HepG2 (cell line): ENCODE measurements at regions not wholly inside any gene's neighbourhood (a gene's known extent, or its start where the extent isn't known, plus 50 kb on each side); places are given as distances from the start of the nearest gene placed in this dataset.

ENCODE experiments used
- BCL6 ChIP-seq: IDR thresholded peaks from 2 replicates; pipeline ENCODE4 v1.6.1; 2016; ENCODE audit warnings: missing genetic modification reagents, missing compliant biosample characterization
- CTCF ChIP-seq: sonication (generic); formaldehyde crosslinking; IDR thresholded peaks from 2 replicates; pipeline ENCODE4 v1.5.0; 2020; ENCODE audit warnings: mild to moderate bottlenecking, missing genetic modification reagents, moderate library complexity
- ELK4 ChIP-seq: sonication (generic); formaldehyde crosslinking; IDR thresholded peaks from 2 replicates; pipeline ENCODE4 v1.9.0; 2021; ENCODE audit warnings: missing genetic modification reagents, borderline replicate concordance
- EP300 ChIP-seq, 3 experiments: sonication (generic) in 1 of 3; formaldehyde crosslinking in 1 of 3; IDR thresholded peaks; 2 replicates each; pipeline versions ENCODE4 v1.5.1 to v1.6.1; 2011 to 2020; ENCODE audit warnings: low read depth in 2 of 3, low read length in 2 of 3, borderline replicate concordance in 1 of 3, improper control_type of control experiment in 1 of 3, mild to moderate bottlenecking in 1 of 3, missing genetic modification reagents in 1 of 3, moderate library complexity in 1 of 3
- RXRA ChIP-seq: sonication (generic); formaldehyde crosslinking; IDR thresholded peaks from 2 replicates; pipeline ENCODE4 v1.5.1; 2020; ENCODE audit warnings: missing genetic modification reagents
- SUZ12 ChIP-seq: fragments of 150-350 bp; IDR thresholded peaks from 2 replicates; pipeline ENCODE4 v1.6.1; 2014; ENCODE audit warnings: low read depth, low read length
- TAF1 ChIP-seq: sonication (generic); formaldehyde crosslinking; IDR thresholded peaks from 2 replicates; pipeline ENCODE4 v1.4.0; 2020; ENCODE audit warnings: missing genetic modification reagents
- THAP9 ChIP-seq: sonication (generic); formaldehyde crosslinking; IDR thresholded peaks from 2 replicates; pipeline ENCODE4; 2020; ENCODE audit warnings: missing genetic modification reagents, mild to moderate bottlenecking, borderline replicate concordance
- TRIM24 ChIP-seq: sonication (generic); formaldehyde crosslinking; IDR thresholded peaks from 2 replicates; pipeline ENCODE4 v1.8.0; 2022; ENCODE audit warnings: mild to moderate bottlenecking, missing genetic modification reagents
- ZMYM2 ChIP-seq: sonication (generic); formaldehyde crosslinking; IDR thresholded peaks from 2 replicates; pipeline ENCODE4 v1.8.0; 2022; ENCODE audit warnings: mild to moderate bottlenecking, missing genetic modification reagents
- ZNF891 ChIP-seq: sonication (generic); formaldehyde crosslinking; IDR thresholded peaks from 2 replicates; pipeline ENCODE4 v1.5.0; 2020; ENCODE audit warnings: mild to moderate bottlenecking, missing genetic modification reagents
- TF ChIP-seq, protein P1 (sequence below): sonication (generic); formaldehyde crosslinking; IDR thresholded peaks from 2 replicates; pipeline ENCODE4 v1.5.0; 2020; ENCODE audit warnings: missing genetic modification reagents

DNA sequence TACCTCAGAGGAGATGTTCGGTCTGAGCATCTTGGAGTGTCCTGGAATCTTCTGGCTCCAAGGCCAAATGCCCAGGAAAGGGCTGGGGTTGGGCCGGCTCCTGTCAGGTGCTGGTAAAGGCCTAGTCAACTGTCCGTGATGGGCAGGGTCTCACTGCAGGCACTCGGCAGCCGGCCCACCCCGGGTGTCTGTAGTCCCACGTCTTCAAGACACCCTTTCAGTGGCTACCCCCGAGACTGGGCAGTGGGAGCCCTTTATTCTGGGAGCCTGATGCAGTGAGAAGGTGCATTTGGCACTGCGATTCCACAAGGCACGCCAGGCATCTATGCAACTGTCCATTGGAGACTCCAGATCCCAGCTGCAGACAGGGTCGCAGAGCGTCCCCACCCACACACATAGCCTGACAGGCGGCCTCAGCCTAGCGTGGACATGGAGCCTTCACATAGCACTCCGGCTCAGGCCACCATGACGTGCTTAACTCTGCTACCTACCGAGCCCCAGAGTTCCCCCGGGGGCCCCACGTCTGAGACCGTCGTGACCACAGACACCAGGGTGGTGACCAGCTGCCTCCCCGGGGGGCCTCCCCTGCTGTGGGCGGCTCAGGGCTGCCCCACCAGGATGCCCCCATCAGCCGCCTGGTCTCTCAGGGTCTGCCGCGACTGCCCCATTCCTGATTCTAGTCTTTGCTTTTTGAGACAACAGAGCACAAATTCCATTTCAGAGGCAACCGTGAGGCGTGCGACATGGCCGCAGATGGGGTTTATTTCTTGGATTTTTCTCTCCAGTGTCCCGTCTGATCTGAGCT, 331.8 kb upstream of the SFSWAP start:
- TF ChIP-seq CTCF (CRISPR knock-in tag) = no peak
- TF ChIP-seq ZNF891 (CRISPR knock-in tag) = no peak
- no peak for TF ChIP-seq ZMYM2
- no peak for TF ChIP-seq ELK4
- no peak for TF ChIP-seq BCL6 (CRISPR knock-in tag)
- TF ChIP-seq, protein P1, sequence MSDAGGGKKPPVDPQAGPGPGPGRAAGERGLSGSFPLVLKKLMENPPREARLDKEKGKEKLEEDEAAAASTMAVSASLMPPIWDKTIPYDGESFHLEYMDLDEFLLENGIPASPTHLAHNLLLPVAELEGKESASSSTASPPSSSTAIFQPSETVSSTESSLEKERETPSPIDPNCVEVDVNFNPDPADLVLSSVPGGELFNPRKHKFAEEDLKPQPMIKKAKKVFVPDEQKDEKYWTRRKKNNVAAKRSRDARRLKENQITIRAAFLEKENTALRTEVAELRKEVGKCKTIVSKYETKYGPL (CRISPR knock-in tag) = no peak
- no peak for TF ChIP-seq TAF1
- TF ChIP-seq TRIM24 (CRISPR knock-in tag) = no peak
- no peak for TF ChIP-seq RXRA (CRISPR knock-in tag)
- TF ChIP-seq THAP9 (CRISPR knock-in tag) = no peak
- no peak for TF ChIP-seq EP300 (IDR thresholded peaks at IDR 0.05; ENCODE audit: low read depth in 2 of 2, low read length in 2 of 2)
- no peak for TF ChIP-seq EP300 (CRISPR knock-in tag; IDR thresholded peaks at IDR 0.05; ENCODE audit: borderline replicate concordance)
- TF ChIP-seq SUZ12 = no peak
